HuH-7.5 (cell line): ENCODE measurements at regions not wholly inside any gene's neighbourhood (a gene's known extent, or its start where the extent isn't known, plus 50 kb on each side); places are given as distances from the start of the nearest gene placed in this dataset.

ENCODE experiments used
- DNase-seq: peaks from one replicate; pipeline ENCODE4 v3.0.0; 2011; ENCODE audit warnings: low spot score

GRCh38 chr10:129233351-129234148 lies 233.5 kb upstream of the MGMT start:
- no peak for DNase-seq

DNA sequence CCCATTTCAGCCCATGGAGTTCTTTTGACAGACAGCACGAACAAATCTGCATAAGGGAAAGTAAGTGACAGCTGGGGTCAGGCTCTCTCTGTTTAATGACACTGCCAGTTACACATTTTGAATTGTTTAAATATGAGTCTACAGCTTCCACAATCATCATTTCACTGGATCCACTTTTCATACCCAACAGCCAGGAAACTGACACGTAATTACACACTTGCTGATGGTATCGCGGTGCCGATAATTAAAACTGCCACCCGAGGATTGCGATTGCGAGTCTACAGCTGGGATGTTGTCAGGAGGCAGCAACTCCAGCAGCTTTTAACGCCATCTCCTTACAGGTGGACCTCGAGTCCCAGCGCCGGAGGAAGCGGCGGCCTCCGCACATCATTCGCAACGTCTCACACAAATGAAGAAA lies 230.8 kb upstream of the MGMT start:
- DNase-seq, result no peak

DNA sequence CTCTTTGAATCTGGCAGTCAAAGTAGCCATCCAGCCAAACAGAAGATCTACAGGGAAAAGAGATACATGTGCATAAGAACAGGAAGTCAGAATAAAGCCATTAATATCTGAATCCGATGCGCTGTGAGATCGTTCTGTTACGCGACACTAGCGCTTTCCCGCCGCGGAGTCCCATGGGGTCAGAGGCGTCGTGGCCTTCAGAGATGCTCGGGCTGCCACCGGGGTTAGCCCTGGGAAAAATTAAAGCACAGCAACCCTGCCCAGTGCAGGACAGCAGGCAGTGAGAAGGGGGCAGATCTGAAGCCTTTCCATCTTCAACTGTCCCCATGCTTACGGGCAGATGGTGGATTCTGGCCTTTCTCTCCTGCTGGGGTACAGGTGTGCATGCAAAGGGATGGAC lies 225.6 kb upstream of the MGMT start:
- no peak for DNase-seq

DNA sequence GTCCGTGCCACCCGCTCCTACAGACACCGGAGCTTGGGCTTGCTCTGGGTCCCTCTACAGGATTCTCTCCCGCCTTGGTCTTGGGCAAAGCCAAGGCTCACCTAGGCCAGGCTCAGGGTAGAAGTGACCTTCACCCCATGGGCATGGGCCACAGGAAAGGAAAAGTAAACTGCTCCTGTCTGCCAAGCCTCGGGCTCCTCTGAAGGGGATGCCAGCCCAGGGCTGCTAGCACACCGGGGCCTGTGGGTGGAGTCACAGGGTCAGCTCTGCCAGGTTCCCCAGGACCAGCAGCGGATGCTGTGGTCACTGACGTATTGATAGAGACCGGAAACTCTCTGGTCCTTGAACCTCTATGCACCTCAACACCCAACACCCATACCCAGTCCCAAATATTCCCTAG lies 222.7 kb upstream of the MGMT start:
- DNase-seq, result no peak

DNA sequence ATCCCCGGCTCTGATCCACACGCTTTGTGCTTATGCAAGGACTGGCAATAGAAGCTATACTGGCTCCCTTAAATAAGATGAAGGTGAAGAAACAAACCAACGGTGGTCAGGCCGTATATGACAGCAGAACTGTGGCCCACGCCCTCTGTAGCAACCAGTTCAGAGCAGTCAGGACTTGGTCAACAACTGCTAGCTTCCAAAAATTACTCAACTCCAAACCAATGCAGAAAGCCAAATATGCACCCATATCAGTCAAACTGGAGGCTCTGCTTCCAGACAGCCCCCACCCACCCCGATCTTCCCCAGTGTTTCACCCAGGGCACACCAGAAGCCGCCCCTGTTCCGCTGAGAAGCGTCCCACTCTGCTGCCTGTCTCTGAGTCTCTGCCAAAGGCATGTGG lies 222.3 kb upstream of the MGMT start:
- DNase-seq, result no peak

GRCh38 chr10:129253161-129253864 lies 213.7 kb upstream of the MGMT start:
- no peak for DNase-seq

- no peak for DNase-seq
These were observed 213.2 kb upstream of the MGMT start for GRCh38 chr10:129253865-129254179.

DNA sequence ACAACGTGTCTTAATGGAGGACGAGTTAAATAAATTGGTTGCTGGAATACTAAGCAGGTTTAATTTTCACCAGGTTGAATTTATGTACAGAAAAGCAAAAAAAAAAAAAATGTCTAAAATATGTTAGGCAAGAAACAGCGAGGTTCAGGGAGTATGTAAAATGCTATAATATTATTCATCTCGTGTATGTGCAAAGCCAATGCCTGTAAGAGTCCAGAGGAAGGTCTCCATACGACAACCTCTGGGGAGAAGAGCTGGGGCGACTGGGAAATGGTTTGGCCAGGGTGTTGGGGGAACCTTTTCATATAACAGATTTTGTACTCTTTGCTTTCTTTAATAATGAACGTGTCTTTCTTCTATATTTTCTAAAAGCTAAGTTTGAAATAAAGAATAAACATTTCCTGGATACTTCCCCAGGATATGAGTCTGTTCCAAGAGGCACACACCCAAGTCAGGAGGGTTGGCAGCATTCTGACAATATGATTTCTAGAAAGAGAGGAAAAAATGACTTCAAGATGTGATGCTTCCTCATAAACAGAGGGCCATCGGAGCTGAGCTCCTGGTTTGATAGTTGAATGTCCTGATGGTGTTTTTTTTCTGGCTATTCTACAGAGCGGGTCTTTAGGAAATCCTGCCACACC lies 208.6 kb upstream of the MGMT start:
- no peak for DNase-seq

DNA sequence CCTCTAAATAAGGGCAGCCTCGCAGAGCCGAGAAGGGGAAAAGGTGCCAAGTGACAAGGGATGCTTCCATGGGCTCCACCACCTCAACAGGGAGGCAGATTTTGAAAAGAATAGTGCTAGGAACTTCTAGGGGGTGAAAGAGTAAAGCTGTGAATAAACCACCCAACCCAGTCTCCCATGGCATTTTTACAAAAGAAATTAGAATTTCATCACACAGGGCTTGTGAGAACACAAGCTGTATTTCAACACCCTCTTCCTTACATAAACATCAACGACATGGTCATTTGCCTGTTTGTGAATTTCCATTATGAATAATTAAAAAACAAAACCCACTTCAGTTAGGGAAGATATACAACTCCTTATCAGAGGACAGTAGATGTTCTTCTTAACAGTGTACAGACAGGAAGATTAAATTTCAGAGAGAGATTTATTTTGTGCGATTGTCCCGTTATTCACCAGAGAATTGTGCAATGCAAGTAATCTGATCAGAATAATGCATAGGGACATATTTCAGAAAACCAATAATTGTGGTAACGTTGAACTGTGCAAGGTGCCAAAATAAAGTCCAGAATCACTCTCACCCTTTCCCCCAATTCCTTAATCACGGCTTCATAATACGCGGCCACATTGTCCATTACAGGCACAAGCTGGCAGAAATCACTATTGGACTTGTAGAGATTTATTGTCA lies 207.8 kb upstream of the MGMT start:
- no peak for DNase-seq

- DNase-seq, result no peak
These were observed 194.9 kb upstream of the MGMT start for GRCh38 chr10:129272176-129272575.

DNA sequence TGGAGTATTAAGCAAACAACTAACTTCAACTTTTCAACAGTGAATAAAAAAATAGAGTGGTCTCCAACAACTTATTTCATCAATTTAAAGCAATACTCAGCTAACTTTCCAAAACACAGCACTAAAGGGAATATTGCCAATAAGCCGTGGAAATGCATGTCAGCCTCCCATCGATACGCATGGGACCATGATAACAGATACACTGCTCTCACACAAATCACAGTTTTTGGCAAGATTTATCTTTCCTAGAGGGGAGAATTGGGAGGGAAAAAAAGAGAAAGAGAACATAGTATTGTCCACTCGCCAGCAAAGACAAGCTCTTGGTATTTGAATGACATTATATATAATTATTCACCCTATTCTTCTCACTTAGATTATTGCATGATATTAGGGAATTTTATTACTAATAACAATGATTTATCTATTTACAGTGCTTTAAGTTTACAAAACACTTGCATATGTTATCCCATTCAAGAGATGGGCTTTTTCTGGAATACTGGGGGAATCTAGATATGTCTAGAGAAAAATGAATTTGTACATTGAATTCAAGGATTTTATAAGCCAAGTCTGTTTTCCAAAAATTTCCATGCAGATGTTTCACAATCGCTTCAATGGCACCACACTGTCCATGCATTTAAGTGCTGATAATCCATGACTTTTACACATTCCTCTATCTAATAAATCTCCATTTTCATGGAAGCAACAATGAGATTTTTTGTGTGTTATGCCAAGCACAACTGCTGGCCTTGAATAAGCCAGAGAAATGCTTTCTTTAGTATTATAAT lies 194.0 kb upstream of the MGMT start:
- no peak for DNase-seq

DNA sequence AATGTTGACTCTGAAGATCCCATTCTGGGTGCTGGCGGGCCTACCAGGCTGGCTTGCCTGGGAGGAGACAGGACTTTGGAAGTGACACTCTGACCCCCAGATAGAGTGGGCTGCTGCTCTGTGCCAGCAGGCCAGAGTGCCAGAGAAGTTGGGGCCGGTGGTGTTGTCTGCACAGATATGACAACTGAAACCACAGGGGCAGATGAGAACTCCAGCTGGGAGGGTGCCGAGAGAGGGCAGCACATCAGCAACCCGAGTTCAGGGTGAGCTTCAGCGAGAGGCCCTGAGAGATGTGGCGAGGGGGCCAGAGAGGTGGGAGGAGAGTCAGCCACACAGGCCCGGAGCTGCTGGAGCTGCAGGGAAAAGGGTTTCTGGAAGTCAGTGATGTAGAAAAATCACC lies 193.2 kb upstream of the MGMT start:
- DNase-seq, result no peak

DNA sequence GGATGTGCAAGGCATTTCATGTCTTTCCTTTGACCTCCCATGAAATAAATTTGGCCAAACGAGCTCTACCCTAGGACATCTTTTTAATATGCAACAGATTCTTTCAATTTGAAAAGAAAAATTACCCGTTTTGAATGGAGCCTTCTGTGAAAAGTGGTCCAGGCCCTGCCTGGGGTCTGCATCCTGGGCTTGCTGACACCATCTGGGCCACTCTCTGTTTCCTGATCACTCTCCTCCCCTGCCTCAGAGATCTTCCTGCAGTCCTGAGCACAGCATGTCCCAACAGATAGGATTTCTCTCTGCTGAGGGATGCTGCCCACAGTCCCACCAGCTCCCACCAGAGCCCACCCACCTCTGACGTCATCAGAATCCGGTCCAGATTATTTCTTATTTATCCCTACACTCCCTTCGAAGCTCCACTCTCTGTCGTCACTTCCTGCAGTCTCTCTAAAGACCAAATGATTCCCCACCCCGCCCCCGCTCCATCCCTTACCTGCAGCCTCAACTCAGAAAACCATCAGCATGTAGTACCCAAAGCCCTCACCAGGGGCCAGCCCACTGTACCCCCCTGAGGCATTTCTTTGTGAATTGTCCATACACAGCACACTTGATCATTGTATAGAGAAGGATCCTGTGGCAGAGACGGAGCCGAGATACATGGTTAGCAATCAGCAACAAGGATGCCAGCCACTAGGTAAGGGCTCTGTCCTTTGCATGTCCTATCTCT lies 192.1 kb upstream of the MGMT start:
- no peak for DNase-seq

DNA sequence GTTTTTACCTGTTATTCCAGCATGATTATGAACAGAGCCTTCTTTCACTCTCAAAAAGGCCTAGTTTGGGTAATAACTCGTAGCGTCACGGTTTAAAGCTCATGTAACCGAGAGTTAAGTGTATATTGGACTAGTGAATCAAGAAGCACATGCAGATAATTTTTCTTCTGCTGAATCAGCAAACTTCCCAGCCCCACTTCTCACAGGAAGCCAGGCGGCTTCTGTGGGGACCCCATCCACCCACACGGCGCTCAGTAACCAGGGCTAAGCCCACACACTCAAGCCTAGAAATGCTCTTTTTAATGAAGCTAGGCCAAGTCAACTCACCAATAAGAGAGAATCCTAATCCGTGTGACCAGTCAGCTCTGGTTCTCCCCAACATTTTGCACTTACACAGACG lies 191.2 kb upstream of the MGMT start:
- DNase-seq, result no peak

DNA sequence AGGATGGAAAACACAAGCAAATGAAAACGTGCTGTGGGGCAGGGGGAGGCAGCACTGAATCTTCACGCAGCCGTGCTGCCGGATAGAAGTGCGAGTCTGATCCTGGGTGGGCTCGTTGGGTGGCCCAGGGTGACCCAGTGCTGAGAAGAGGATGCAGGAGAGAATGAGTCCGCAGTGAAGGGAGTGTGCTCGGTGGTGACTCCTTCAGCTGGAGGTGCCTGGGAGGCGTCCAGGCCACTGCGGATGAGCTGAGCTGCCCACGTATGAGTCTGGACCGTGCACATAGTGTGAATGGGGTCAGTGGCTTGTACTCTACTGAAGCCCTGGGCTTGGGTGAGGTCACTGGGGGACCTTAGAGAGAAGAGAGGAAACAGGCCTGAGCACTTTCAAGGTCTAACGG lies 190.0 kb upstream of the MGMT start:
- no peak for DNase-seq

- no peak for DNase-seq
These were observed 189.2 kb upstream of the MGMT start for GRCh38 chr10:129277841-129278240.

DNA sequence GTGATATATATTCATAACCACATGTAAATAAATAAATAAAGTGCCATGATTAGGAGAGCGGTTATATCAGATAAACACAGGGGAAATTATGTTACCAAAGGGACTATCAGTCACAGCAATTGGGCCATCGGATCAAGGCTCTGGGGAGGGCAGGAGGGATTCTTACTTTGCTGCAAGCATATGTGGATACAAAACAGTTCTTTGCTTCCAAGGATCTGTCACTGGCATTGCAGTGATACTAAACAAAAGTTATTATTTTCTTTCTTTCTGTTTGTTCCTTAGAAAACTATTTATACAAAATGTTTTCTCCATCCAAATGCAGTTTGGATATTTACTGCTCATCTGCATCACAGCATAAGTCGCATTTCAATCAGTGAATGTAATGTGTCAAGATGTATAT lies 188.4 kb upstream of the MGMT start:
- DNase-seq, result no peak

DNA sequence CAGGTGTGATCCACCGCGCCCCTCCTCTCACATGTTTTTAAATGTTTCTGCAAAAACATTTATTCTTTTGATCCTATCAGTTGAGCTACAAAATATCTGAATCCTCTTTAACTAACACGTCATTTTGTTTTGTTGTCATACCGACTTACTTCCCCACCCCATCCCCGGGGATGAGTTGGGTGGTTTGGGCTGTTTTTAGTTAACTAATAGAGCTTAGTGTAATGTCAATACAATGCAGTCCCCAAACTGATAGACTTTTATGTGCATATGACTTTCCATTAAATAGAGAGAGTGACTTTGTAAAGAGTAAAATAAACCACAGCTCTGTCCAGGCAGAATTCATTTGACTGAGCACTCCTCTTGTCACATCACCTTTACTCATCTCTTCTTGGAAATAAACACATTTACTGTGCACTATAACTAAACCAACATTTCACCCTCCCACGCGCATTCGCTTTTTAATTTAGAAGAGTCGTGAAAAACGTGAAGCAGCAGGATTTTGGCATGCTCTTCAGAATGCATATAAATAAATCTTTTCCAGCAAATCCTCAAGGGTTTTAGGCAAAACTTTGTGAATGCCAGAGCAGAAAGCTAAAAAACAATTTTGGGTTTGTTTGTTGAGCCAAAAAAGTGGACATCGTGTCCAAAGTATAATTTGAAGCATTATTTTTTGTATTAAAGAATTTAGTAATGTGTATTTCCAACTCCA lies 187.4 kb upstream of the MGMT start:
- no peak for DNase-seq

GRCh38 chr10:129280155-129280502 lies 186.9 kb upstream of the MGMT start:
- no peak for DNase-seq

DNA sequence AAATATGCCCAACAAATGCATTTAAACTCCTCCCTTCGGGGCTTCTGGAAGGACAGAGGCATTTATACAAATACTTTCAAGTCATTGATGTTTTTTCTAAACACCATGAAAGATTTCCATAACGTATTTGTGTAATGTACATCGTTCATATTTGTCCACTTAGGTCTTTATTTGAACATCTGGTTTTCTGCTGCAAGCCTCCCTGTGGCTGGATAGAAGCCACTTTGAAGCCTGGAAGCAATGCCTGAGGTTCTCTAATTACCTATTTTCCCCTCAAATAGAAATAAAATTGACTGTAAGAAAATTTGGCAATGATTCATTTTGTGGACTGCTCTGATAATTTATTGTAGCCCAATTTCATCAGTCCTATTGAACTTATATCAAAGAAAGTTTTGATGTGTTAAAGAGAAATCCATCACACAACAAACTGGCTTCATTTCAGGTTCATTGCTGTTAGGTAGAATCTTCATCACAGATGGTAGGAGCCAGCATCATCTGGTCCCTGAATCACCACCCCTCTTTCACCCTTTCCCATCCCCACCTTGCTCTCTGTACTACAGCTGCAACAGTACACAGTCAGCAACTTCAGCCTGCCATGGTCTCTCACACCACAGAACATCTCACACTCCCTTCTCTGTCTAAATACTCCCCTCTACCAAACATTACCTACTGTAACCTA lies 186.0 kb upstream of the MGMT start:
- no peak for DNase-seq
